Upper lobe of left lung (tissue), 4 donors: ENCODE measurements at regions not wholly inside any gene's neighbourhood (a gene's known extent, or its start where the extent isn't known, plus 50 kb on each side); places are given as distances from the start of the nearest gene placed in this dataset.

Source experiments
- CTCF ChIP-seq, 6 experiments: fragments of 450-650 bp in 4 of 6; fragments of 200-600 bp in 2 of 6; sonication (generic) in 2 of 6; IDR thresholded peaks; one replicate each; pipeline ENCODE4 v1.5.1; 2016 to 2019; ENCODE audit warnings: antibody characterized with exemption in 6 of 6
- POLR2A ChIP-seq, 4 donors: fragments of 450-650 bp; IDR thresholded peaks; one replicate each; pipeline ENCODE4 v1.5.1; 2016 to 2017; ENCODE audit warnings: antibody characterized with exemption in 4 of 4, mild to moderate bottlenecking in 2 of 4

DNA sequence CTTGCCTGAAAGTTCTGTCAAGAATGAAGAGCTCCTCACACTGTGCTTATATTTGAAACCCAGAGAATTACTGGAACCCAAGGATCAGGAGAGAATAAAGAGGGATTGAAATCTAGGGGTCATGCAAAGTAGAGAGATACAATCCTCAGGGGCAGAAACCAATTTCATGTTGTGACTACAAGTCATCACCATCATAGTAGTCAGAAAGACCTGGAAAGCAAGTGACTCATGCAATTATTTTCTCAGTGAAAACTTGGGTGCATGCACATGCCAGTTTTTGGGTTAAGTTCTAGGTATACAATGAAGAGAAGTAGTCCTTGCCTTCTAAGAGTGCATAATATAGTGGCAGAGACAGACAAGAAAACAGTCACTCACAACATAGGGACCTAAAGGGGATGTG, 210.0 kb downstream of the ZC3H11B start:
- TF ChIP-seq CTCF (IDR thresholded peaks at IDR 0.05) (no peak), POLR2A (IDR thresholded peaks at IDR 0.05) (no peak)
